AG04450 (cell line): ENCODE measurements at regions not wholly inside any gene's neighbourhood (a gene's known extent, or its start where the extent isn't known, plus 50 kb on each side); places are given as distances from the start of the nearest gene placed in this dataset.

Experiments
- CTCF ChIA-PET: fragments of 300-600, 350-600 bp; formaldehyde crosslinking; extraction: SDS; loops from one replicate; lab custom pipeline; 2022; ENCODE audit warnings: antibody characterized with exemption, inconsistent platforms; lab: Charles Lee
- POLR2A ChIA-PET: fragments of 350-600 bp; formaldehyde crosslinking; extraction: SDS; loops from one replicate; lab custom pipeline; 2021; ENCODE audit warnings: antibody characterized with exemption, inconsistent platforms; lab: Yijun Ruan, JAX
- DNase-seq: peaks from one replicate; pipeline ENCODE4 v3.0.0-alpha.2; 2011; ENCODE audit warnings: low read depth, low spot score
- H3K27ac ChIP-seq: one replicate; pipeline ENCODE4 v1.5.1; 2012; ENCODE audit warnings: low read depth, low read length, control low read depth
- H3K27me3 ChIP-seq: one replicate; pipeline ENCODE4 v1.6.0; 2012; ENCODE audit warnings: low read length; ENCODE audit not compliant: control insufficient read depth, insufficient read depth
- H3K4me3 ChIP-seq: 2 replicates; pipeline ENCODE4 v1.5.1; 2011; ENCODE audit warnings: mild to moderate bottlenecking, low read depth, low read length, control low read depth
- H3K9me3 ChIP-seq: 2 replicates; pipeline ENCODE4 v1.5.1; 2012; ENCODE audit warnings: low read length; ENCODE audit not compliant: control insufficient read depth, insufficient read depth
- TF ChIP-seq, protein P1 (sequence below): IDR thresholded peaks from 2 replicates; pipeline ENCODE4 v1.5.1; 2011; ENCODE audit warnings: low read depth, low read length, control low read depth, inconsistent platforms

GRCh38 chr6:84926189-84927155, 162.1 kb upstream of the TBX18 start:
- TF ChIP-seq, protein P1, sequence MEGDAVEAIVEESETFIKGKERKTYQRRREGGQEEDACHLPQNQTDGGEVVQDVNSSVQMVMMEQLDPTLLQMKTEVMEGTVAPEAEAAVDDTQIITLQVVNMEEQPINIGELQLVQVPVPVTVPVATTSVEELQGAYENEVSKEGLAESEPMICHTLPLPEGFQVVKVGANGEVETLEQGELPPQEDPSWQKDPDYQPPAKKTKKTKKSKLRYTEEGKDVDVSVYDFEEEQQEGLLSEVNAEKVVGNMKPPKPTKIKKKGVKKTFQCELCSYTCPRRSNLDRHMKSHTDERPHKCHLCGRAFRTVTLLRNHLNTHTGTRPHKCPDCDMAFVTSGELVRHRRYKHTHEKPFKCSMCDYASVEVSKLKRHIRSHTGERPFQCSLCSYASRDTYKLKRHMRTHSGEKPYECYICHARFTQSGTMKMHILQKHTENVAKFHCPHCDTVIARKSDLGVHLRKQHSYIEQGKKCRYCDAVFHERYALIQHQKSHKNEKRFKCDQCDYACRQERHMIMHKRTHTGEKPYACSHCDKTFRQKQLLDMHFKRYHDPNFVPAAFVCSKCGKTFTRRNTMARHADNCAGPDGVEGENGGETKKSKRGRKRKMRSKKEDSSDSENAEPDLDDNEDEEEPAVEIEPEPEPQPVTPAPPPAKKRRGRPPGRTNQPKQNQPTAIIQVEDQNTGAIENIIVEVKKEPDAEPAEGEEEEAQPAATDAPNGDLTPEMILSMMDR: no peak
- Histone ChIP-seq H3K4me3 (no peak overlapping the region), H3K27ac (no peak overlapping the region), H3K27me3 (no peaks in the 10 kb centered on the region), H3K9me3 (no peaks in the 10 kb centered on the region)
- CTCF ChIA-PET: no interaction called here
- no peak for DNase-seq
- POLR2A ChIA-PET: no interaction called here

DNA sequence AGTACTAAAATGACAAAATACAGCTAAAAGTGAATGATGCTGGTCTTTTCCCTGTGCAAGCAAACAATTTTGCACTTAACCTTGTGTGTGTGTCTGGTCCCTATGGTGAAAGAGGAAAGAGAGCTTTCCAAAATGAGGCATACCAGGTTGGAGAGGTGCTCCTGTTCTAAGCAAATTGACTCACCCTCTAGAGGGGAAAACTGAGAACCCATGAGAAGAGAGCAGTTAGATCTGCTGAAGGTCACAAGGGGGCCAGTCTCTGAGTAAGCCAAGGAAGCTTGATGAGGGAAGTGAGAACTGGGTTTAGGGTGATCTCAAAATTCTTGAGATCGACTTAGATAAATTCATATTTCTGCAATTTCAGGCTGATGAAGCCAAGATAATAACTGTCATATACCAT, 157.5 kb upstream of the TBX18 start:
- no peak overlapping the region for H3K4me3 ChIP-seq
- no peaks in the 10 kb centered on the region for H3K27me3 ChIP-seq
- no peak for DNase-seq
- TF ChIP-seq, protein P1: no peak
- no peaks in the 10 kb centered on the region for H3K9me3 ChIP-seq
- CTCF ChIA-PET: no interaction called here
- no peak overlapping the region for H3K27ac ChIP-seq
- POLR2A ChIA-PET: no interaction called here

GRCh38 chr6:84920021-84920420, 155.6 kb upstream of the TBX18 start:
- POLR2A ChIA-PET: no interaction called here

GRCh38 chr6:84916704-84917103, 152.3 kb upstream of the TBX18 start:
- ChIA-PET CTCF (no interaction called here), POLR2A (no interaction called here)
- TF ChIP-seq, protein P1: no peak
- H3K27me3 ChIP-seq: no peaks in the 10 kb centered on the region
- H3K4me3 ChIP-seq: no peak overlapping the region
- DNase-seq: no peak
- H3K27ac ChIP-seq: no peak overlapping the region
- H3K9me3 ChIP-seq: no peaks in the 10 kb centered on the region

More at GRCh38 chr6:84920021-84920420, 155.6 kb upstream of the TBX18 start:
- CTCF ChIA-PET: no interaction called here
- TF ChIP-seq, protein P1: no peak
- H3K4me3 ChIP-seq: no peak overlapping the region
- no peaks in the 10 kb centered on the region for H3K27me3 ChIP-seq
- DNase-seq: no peak
- no peaks in the 10 kb centered on the region for H3K9me3 ChIP-seq
- no peak overlapping the region for H3K27ac ChIP-seq
